ENCODE measurements at regions not wholly inside any gene's neighbourhood (a gene's known extent, or its start where the extent isn't known, plus 50 kb on each side); places are given as distances from the start of the nearest gene placed in this dataset.

GRCh38 chr10:78645169-78645686 is 423.5 kb upstream of the ZMIZ1 start:
- no peak for TF ChIP-seq CTCF (IDR thresholded peaks at IDR 0.05)
- no peak for TF ChIP-seq POLR2A (IDR thresholded peaks at IDR 0.05)

Data from right lobe of liver (tissue), 4 donors.